ENCODE measurements at regions not wholly inside any gene's neighbourhood (a gene's known extent, or its start where the extent isn't known, plus 50 kb on each side); places are given as distances from the start of the nearest gene placed in this dataset.

- Histone ChIP-seq H3K27me3 (ENCODE audit: low read depth) (no peaks in the 10 kb centered on the region), H3K9me3 (no peaks in the 10 kb centered on the region), H3K36me3 (no peaks in the 10 kb centered on the region), H3K4me1 (peaks cover under 1% of the 10 kb centered on the region), H3K27ac (no peak overlapping the region), H3K4me3 (no peak overlapping the region)
- intact Hi-C loops (cut with DNase I), result no loop called here
- no peak for TF ChIP-seq CTCF (IDR thresholded peaks at IDR 0.05)
- ATAC-seq (no peak), DNase-seq (no peak)
These were observed 81.4 kb upstream of the DUSP22 start for GRCh38 chr6:210778-211374.

- intact Hi-C loops (cut with DNase I), result no loop called here
- ATAC-seq, result no peak
- Histone ChIP-seq H3K36me3 (no peaks in the 10 kb centered on the region), H3K4me3 (no peak overlapping the region), H3K27ac (no peak overlapping the region), H3K27me3 (ENCODE audit: low read depth) (no peaks in the 10 kb centered on the region), H3K9me3 (no peaks in the 10 kb centered on the region), H3K4me1 (peaks cover 4% of the 10 kb centered on the region)
- no peak for DNase-seq
- TF ChIP-seq CTCF (IDR thresholded peaks at IDR 0.05), result no peak
These were observed 80.3 kb upstream of the DUSP22 start for GRCh38 chr6:211871-212497.

GRCh38 chr6:213284-213683, 79.0 kb upstream of the DUSP22 start:
- ATAC-seq (no peak), DNase-seq (no peak)
- Histone ChIP-seq H3K27me3 (ENCODE audit: low read depth) (no peaks in the 10 kb centered on the region), H3K36me3 (no peaks in the 10 kb centered on the region), H3K4me3 (no peak overlapping the region), H3K9me3 (no peaks in the 10 kb centered on the region), H3K4me1 (peaks cover 4% of the 10 kb centered on the region), H3K27ac (no peak overlapping the region)
- intact Hi-C loops (cut with DNase I), result no loop called here
- TF ChIP-seq CTCF (IDR thresholded peaks at IDR 0.05), result no peak

GRCh38 chr6:214428-214827, 77.9 kb upstream of the DUSP22 start:
- Histone ChIP-seq H3K27me3 (ENCODE audit: low read depth) (no peaks in the 10 kb centered on the region), H3K27ac (no peak overlapping the region), H3K4me3 (no peak overlapping the region), H3K9me3 (no peaks in the 10 kb centered on the region), H3K4me1 (peaks cover 4% of the 10 kb centered on the region), H3K36me3 (no peaks in the 10 kb centered on the region)
- ATAC-seq (no peak), DNase-seq (no peak)
- TF ChIP-seq CTCF (IDR thresholded peaks at IDR 0.05), result no peak
- intact Hi-C loops (cut with DNase I), result no loop called here

- no peak for TF ChIP-seq CTCF (IDR thresholded peaks at IDR 0.05)
- peak; percentile 54 for DNase-seq
- intact Hi-C loops (cut with DNase I), result no loop called here
These were observed 76.8 kb upstream of the DUSP22 start for GRCh38 chr6:215335-216034.

More at GRCh38 chr6:215335-216034, 76.8 kb upstream of the DUSP22 start:
- no peak overlapping the region for H3K4me3 ChIP-seq
- no peaks in the 10 kb centered on the region for H3K27me3 ChIP-seq (ENCODE audit: low read depth)
- ATAC-seq, result peak; percentile 73 to 80
- H3K36me3 ChIP-seq, result no peaks in the 10 kb centered on the region
- H3K4me1 ChIP-seq, result peaks cover 14% of the 10 kb centered on the region
- H3K9me3 ChIP-seq, result no peaks in the 10 kb centered on the region
- H3K27ac ChIP-seq, result no peak overlapping the region

Measured in lower lobe of right lung (tissue), 2 donors.